T follicular helper cell (primary cell): ENCODE measurements at regions not wholly inside any gene's neighbourhood (a gene's known extent, or its start where the extent isn't known, plus 50 kb on each side); places are given as distances from the start of the nearest gene placed in this dataset.

Experiments
- DNase-seq: peaks from one replicate; pipeline ENCODE4 v3.0.0-alpha.2; 2020; ENCODE audit warnings: low read depth

DNA sequence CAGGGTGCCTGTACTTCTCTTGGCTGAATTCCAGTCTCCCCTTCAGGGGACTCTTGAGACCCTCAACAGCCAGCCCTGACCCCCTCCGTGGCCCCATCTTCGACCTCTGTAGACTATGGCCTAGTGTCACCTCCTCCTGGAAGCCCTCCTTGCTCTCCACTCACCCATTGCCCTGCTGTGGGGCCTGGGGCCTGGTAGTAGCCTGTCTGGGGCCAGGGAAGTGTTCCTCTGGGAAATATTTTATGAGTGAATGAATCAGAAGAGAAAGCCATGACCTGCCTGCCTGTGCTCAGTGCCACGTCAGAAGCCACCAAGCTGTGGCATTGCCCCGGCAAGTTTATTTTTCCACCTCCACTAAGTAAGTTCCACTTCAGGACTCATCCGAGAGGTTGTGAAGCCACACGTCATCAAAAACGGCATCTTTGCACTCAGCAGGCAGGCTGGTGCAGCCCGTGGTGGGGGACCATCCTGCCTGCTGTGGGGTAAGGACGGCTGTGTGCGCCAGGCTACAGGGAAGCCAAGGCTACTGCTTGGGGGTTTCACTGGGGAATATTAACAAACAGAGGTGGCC, 59.6 kb upstream of the PPARA start:
- no peak for DNase-seq

DNA sequence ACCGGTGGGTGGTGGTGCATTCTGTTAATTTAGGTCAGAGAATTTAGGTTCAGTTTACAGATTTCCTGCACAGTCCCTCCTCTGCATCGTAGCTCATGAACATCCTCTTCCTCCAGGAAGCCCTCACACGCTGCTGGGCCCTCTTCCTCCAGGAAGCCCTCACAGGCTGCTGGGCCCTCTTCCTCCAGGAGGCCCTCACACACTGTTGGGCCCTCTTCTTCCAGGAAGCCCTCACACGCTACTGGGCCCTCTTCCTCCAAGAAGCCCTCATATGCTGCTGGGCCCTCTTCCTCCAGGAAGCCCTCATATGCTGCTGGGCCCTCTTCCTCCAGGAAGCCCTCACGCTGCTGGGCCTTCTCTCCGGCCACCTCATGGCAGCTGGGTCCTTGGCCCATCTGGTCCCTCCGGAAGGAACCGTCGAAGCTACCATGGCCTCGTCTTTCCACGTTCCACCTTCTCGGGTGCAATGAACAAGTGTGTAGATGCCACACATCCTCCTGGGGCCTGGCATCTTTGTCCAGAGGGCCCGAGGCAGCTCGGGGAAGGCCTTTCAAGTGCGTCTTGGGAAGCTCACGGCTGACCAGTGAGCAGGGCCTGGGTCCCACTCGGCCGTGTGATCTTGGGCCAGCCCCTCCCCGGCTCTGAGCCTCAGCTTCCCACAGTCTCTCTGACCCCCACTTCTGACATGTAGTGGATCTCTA, 58.9 kb upstream of the PPARA start:
- no peak for DNase-seq

DNA sequence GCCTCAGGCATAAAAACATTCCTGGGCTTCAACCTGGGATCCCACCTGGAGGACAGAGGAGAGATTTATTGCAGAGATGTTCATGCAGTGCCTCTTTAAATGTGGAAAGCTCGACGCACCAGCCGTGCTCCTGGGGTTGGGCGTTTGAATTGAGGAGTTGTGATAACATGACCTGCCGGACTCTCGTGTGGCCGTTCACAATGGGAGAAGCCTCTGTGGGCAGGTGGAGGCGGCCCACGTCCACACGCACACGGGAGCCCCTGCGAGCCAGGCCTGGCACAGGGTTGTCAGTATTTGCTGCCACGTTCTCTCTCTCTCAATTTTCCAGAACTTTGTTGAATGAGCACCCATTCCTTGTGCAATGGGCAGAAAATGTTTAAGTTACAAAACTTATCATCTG, 58.3 kb upstream of the PPARA start:
- DNase-seq = no peak

DNA sequence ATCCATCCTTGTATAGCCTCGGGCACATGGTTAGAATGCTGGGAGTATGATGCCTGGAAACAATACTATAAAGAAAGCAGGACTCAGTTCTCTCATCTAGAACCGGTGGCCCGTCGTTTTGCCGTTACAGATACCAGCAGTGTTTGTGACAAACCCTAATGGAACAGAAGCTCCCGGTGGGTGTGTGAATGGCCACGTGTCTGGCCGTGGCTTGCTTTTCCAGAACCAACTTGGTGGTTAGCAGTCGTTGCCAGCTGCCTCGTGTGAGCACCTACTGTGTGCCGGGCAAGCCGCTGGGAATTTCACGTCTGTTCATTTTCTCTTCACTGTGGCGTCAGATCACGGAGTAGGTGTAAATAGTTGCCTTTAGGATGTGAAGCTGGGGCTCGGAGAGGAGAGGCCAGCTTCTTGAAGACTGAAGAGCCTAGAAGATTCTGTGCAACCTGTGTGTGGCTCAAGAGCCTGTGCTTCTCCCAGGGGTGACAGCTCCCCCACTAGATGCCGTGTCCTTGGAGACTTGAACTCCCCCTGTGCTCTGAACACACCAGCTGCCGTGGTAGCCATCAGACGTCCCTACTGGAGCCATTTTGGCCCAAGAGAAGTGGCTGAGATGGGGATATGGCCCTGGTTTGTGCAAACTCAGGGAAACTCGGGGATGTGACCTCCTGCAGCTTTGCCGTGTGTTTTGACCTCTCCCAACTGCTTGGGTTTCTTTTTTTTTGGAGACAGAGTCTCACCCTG, 57.5 kb upstream of the PPARA start:
- no peak for DNase-seq

- no peak for DNase-seq
Measured at GRCh38 chr22:46093796-46094195, 56.5 kb upstream of the PPARA start.

DNA sequence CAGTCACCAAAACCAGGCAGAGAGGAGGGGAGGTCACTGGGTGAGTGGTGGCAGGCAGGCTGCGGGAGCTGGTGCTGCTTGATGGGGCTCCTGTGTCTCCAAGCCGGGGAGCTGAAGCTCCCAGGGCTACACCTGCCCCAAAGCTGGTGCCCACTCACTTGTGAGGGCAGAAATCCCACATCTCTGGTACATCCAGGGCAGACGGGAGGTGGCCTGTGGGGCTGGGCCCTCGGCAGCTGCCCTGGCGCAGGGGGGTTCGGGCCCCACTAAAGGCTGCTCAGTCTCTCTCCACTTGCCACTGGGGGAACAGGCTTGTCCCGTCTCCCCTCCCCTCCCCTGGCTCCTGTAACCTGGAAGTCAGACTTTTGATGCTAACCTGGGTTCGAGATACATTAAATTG, 55.6 kb upstream of the PPARA start:
- no peak for DNase-seq

- no peak for DNase-seq
Measured at GRCh38 chr22:46096051-46096450, 54.3 kb upstream of the PPARA start.

GRCh38 chr22:46096706-46097230, 53.6 kb upstream of the PPARA start:
- DNase-seq = no peak

- no peak for DNase-seq
Measured at GRCh38 chr22:46097268-46097900, 52.9 kb upstream of the PPARA start.

DNA sequence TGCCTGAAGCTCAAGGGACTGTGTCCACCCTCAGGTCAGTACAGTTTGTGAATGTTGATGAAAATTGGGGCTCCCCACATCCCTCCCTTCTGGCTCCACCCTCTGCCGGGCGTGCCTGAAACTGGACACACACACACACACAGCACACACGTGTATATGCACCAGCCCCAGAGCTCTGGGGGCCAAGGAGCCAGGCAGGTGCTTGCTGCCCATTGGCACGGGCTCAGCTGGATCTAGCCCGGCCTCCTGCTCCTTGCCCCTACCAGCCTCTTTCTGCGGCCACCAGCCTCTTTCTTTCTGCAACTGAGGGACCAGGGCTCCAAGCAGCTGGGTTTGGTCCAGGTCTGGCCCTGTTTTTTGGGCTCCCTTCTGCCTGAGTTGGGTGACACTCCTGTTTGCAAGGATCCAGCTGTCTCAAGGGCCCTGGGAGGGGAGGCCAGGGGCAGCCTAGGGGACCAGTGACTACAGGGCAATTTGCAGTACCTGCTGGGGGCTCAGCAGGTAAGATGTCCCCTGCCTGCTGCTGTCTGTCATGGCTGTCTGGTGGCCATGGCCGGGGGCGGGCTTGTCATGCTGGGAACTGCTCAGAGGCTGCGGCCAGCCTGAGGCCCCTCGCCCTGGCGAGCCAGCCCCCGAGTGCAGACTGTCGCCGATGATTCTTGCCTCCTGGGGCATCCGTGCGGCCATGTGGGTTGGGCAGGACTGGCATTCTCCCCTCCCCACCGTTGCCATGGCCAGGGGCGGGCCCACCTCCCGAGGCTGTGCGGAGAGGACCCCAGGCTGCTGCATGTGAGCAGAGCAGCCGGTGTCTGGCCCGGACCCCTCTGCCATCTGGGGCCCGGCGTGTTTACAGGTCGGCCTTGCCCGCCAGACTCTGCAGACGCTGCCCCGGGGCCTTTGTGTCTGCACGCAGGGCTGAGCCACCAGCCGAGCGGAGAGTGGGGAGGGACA, 51.5 kb upstream of the PPARA start:
- DNase-seq = no peak

DNA sequence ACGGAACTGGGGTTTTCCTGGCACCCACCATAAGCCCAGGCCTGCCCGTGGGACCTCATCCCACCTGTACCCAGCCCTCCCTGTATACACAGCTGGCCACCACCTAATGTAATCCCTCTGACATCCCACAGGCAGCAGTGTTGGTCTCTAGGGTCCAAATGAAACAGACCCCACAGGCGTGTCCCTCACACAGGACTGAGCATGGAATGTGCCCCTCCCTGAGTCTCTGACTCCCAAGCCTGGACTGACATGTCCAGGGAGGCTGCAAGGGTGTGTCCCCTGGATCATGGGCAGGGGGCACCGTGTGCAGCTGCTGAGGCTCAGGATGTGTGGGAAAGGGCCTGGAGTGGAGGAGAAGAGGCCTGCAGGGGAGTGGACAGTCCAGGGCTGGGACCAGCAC, 50.6 kb upstream of the PPARA start:
- DNase-seq = no peak

- DNase-seq = no peak
Measured at GRCh38 chr22:46100401-46101105, 49.8 kb upstream of the PPARA start.
